Spleen (tissue), 11 donors: ENCODE measurements at regions not wholly inside any gene's neighbourhood (a gene's known extent, or its start where the extent isn't known, plus 50 kb on each side); places are given as distances from the start of the nearest gene placed in this dataset.

ENCODE experiments used
- DNase-seq: peaks from one replicate; pipeline ENCODE4 v3.0.0-alpha.2; 2020
- H3K27ac ChIP-seq, 8 donors: fragments of 200-600 bp; sonication (generic) in 7 of 8; 1 replicate in 4 of 8; 2 replicates in 4 of 8; pipeline versions ENCODE4 v1.5.0 to v1.8.0; 2016 to 2021; ENCODE audit warnings: inconsistent platforms in 4 of 8, mild to moderate bottlenecking in 4 of 8, moderate library complexity in 1 of 8
- H3K27me3 ChIP-seq, 7 donors: fragments of 200-600 bp; sonication (generic) in 6 of 7; replicated peaks in 1 of 7; 1 replicate in 4 of 7; 2 replicates in 3 of 7; pipeline versions ENCODE4 v1.5.0 to v1.8.0; 2016 to 2021; ENCODE audit warnings: inconsistent platforms in 3 of 7, mild to moderate bottlenecking in 1 of 7
- H3K36me3 ChIP-seq, 6 donors: fragments of 200-600 bp; sonication (generic) in 5 of 6; 1 replicate in 4 of 6; 2 replicates in 2 of 6; pipeline versions ENCODE4 v1.5.0 to v1.8.0; 2016 to 2021; ENCODE audit warnings: inconsistent platforms in 2 of 6
- H3K4me1 ChIP-seq, 6 donors: fragments of 200-600 bp; sonication (generic) in 5 of 6; 1 replicate in 3 of 6; 2 replicates in 3 of 6; pipeline versions ENCODE4 v1.5.0 to v1.8.0; 2016 to 2021; ENCODE audit warnings: inconsistent platforms in 3 of 6
- H3K4me3 ChIP-seq, 8 donors: fragments of 200-600 bp; sonication (generic) in 7 of 8; 1 replicate in 4 of 8; 2 replicates in 4 of 8; pipeline versions ENCODE4 v1.5.0 to v1.8.0; 2016 to 2021; ENCODE audit warnings: inconsistent platforms in 4 of 8, mild to moderate bottlenecking in 4 of 8, moderate library complexity in 2 of 8
- H3K9me3 ChIP-seq, 8 donors: fragments of 200-600 bp; sonication (generic) in 7 of 8; 1 replicate in 4 of 8; 2 replicates in 4 of 8; pipeline versions ENCODE4 v1.5.0 to v1.8.0; 2016 to 2021; ENCODE audit warnings: inconsistent platforms in 4 of 8
- POLR2A ChIP-seq, 3 donors: fragments of 450-650 bp; IDR thresholded peaks; one replicate each; pipeline ENCODE4 v1.5.1; 2017; ENCODE audit warnings: antibody characterized with exemption in 3 of 3, mild to moderate bottlenecking in 1 of 3
- POLR2AphosphoS5 ChIP-seq, 3 donors: sonication (generic); formaldehyde crosslinking; IDR thresholded peaks; one replicate each; pipeline ENCODE4 v1.5.1; 2017; ENCODE audit warnings: antibody characterized with exemption in 3 of 3
- WGBS, 5 donors: extraction: QIAGEN DNeasy Blood & Tissue Kit in 3 of 5; methylation state at CpG; one replicate each; pipeline versions ENCODE4 v1.1.5 to v1.1.7; 2013 to 2018; 5-methylcytosine and 5-hydroxymethylcytosine counted together
- intact Hi-C: fragments of 100-400 bp; cut with DNase I; formaldehyde crosslinking; loops from one replicate; pipeline ENCODE4 v1.15.0; 2023; ENCODE audit warnings: low total_unique reads
- TF ChIP-seq, protein P1 (sequence below), 11 experiments: fragments of 200-600 bp in 7 of 11; fragments of 450-650 bp in 4 of 11; sonication (generic) in 4 of 11; IDR thresholded peaks in 8 of 11; conservative IDR thresholded peaks in 3 of 11; 1 replicate in 7 of 11; 2 replicates in 4 of 11; pipeline versions ENCODE4 v1.4.0 to v1.8.0; 2016 to 2021; ENCODE audit warnings: antibody characterized with exemption in 11 of 11, inconsistent platforms in 4 of 11, mild to moderate bottlenecking in 1 of 11
- donor health status: healthy with polysubstance abuse.
- donor health status: DM: no; HTN: no; CAD: no; lungs with moderate emphysema.
- donor health status: DM: no; HTN: no; CAD: no.
- donor health status: Bipolar disorder and iron deficiency.
- donor health status: healthy.
- donor health status: DM: no; HTN: no; CAD: no.
- donor health status: DM: yes; HTN: yes; CAD: no.

DNA sequence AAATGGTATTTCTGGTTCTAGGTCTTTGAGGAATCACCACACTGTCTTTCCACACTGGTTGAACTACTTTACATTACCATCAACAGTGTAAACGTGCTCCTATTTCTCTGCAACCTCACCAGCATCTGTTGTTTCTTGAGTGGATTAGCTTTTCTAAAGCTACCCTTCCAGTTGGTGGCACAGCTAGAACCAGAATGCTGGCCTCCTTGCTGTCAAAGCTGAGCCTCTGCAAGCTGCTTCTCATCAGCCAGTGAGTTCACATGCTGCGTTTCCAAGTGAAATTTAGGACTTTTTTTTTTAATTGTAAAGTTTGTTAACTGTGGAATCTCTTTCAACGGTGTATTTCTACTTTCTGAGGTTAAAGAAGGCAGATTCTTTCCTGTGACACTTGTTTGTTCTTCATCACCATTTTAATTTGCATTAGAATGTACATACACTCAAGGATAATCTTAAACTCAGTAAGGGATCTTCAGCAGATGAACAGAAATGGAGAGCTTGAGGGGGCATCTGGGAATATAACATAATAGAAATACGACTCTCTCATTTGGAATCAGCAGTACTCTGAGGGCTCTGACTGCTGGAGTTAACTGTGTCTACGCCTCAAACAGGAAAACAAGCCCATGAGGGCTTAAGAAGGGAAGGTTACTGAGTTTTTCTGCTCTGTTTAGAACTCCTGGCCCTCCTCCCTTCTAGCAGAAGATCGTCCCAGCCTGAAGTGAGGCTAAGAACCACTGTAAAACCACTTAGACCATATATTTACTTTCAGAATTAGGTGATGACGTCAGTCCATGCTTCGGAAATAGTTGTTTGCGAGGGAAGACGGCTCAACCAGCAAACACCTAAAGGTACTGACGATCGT is 148.4 kb upstream of the FAM20A start:
- no peaks in the 10 kb centered on the region for H3K27me3 ChIP-seq
- no peak overlapping the region for H3K27ac ChIP-seq
- 67 to 75% (median 68%) methylated on average over 12 of the region's 12 CpGs for WGBS, 5 donors
- no peaks in the 10 kb centered on the region for H3K36me3 ChIP-seq
- H3K4me1 ChIP-seq, result no peaks in the 10 kb centered on the region
- no peak overlapping the region for H3K4me3 ChIP-seq
- peaks cover 0 to 14% (median 12%) of the 10 kb centered on the region in 8 donors for H3K9me3 ChIP-seq
- no peak for TF ChIP-seq POLR2AphosphoS5 (IDR thresholded peaks at IDR 0.05)
- TF ChIP-seq POLR2A (IDR thresholded peaks at IDR 0.05), result no peak
- TF ChIP-seq, protein P1, sequence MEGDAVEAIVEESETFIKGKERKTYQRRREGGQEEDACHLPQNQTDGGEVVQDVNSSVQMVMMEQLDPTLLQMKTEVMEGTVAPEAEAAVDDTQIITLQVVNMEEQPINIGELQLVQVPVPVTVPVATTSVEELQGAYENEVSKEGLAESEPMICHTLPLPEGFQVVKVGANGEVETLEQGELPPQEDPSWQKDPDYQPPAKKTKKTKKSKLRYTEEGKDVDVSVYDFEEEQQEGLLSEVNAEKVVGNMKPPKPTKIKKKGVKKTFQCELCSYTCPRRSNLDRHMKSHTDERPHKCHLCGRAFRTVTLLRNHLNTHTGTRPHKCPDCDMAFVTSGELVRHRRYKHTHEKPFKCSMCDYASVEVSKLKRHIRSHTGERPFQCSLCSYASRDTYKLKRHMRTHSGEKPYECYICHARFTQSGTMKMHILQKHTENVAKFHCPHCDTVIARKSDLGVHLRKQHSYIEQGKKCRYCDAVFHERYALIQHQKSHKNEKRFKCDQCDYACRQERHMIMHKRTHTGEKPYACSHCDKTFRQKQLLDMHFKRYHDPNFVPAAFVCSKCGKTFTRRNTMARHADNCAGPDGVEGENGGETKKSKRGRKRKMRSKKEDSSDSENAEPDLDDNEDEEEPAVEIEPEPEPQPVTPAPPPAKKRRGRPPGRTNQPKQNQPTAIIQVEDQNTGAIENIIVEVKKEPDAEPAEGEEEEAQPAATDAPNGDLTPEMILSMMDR (IDR thresholded peaks at IDR 0.05 in 8 of 11, conservative IDR thresholded peaks at IDR 0.05 in 3 of 11), result no peak
- intact Hi-C loops, result no loop called here
- DNase-seq, result no peak

DNA sequence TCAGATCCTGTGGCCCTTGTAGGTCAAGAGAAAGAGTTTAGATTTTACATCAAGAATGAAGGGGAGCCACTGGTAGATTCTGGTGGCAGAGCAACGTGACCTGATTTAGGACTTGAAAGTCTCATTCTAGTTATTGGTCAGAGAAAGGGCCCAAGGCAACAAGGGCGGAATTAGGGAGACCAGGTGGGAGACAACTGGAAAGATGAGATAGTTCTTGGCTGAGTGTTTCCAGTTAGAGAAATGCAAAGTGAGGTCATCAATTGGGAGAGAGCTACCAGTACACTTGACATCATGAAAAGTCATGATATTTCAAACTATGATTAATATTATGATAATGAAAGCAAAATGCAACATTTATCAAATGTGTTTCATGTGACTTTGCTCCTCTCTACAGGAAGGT is 147.2 kb upstream of the FAM20A start:
- TF ChIP-seq POLR2AphosphoS5 (IDR thresholded peaks at IDR 0.05), result no peak
- no peak for TF ChIP-seq POLR2A (IDR thresholded peaks at IDR 0.05)
- TF ChIP-seq, protein P1 (IDR thresholded peaks at IDR 0.05 in 8 of 11, conservative IDR thresholded peaks at IDR 0.05 in 3 of 11), result no peak
- WGBS, 5 donors, result 82 to 97% (median 89%) methylated on average over 2 of the region's 2 CpGs

DNA sequence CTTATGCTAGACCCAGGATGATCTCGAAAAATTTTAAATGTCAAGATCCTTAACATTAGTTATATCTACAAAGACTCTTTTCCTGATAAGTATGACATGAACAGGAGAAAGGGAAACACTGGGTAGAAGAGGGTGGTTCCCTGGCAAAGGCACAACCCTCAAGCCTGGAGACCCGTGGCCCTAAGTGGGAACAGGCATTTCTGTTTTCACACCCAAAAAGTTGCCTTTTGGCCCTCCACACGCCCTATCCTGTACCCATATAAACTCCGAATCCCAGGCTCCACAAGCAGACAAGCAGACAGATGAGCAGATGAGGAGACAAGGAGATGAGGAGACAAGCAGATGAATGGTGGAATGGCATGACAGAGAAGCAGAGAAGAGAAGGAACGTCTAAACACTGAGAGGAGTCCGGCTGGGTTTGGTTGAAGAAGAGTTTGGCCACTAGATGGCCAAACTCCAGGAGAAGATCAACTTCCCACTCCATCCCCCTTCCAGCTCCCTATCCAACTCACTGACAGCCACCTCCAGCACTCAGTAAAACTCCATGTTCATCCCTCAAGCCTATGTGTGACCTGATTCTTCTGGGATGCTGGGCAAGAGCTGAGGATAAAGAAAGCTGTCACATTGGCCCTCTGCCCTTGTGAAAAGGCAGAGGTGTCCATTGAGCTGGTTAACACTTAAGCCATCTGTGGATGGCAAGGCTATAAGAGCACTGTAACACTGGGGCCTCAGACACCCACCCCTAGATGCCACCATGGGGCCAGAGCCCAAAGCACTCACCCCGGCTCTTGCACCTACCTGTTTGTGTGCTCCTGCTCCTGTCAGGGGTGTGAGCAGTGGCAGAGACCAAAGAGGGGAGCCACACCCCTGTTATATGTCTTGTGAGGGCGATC is 139.6 kb upstream of the FAM20A start:
- Histone ChIP-seq H3K27ac (no peak overlapping the region), H3K4me3 (no peak overlapping the region), H3K4me1 (no peaks in the 10 kb centered on the region), H3K27me3 (peaks cover 0 to 7% (median 0%) of the 10 kb centered on the region in 7 donors), H3K9me3 (peaks cover 0 to 28% (median 22%) of the 10 kb centered on the region in 8 donors), H3K36me3 (no peaks in the 10 kb centered on the region)
- TF ChIP-seq POLR2AphosphoS5 (IDR thresholded peaks at IDR 0.05), result no peak
- no peak for TF ChIP-seq POLR2A (IDR thresholded peaks at IDR 0.05)
- TF ChIP-seq, protein P1 (IDR thresholded peaks at IDR 0.05 in 8 of 11, conservative IDR thresholded peaks at IDR 0.05 in 3 of 11), result no peak
- WGBS, 5 donors, result 78 to 95% (median 92%) methylated on average over 7 to 8 of the region's 8 CpGs
- no peak for DNase-seq
- intact Hi-C loops, result no loop called here

More for the DNA sequence above, 147.2 kb upstream of the FAM20A start:
- H3K27ac ChIP-seq, result no peak overlapping the region
- no peaks in the 10 kb centered on the region for H3K4me1 ChIP-seq
- H3K4me3 ChIP-seq, result no peak overlapping the region
- H3K27me3 ChIP-seq, result no peaks in the 10 kb centered on the region
- no peaks in the 10 kb centered on the region for H3K36me3 ChIP-seq
- H3K9me3 ChIP-seq, result peaks cover 0 to 20% (median 16%) of the 10 kb centered on the region in 8 donors
- no peak for DNase-seq
- intact Hi-C loops, result no loop called here
